Right lobe of liver (tissue), 4 donors: ENCODE measurements at regions not wholly inside any gene's neighbourhood (a gene's known extent, or its start where the extent isn't known, plus 50 kb on each side); places are given as distances from the start of the nearest gene placed in this dataset.

Experiments used
- POLR2A ChIP-seq: fragments of 450-650 bp; IDR thresholded peaks from one replicate; pipeline ENCODE4 v1.6.1; 2017; ENCODE audit warnings: antibody characterized with exemption, mild to moderate bottlenecking
- TF ChIP-seq, protein P1 (sequence below), 4 donors: fragments of 200-600 bp in 3 of 4; fragments of 450-650 bp in 1 of 4; IDR thresholded peaks; one replicate each; pipeline versions ENCODE4 v1.5.1 to v1.8.0; 2016 to 2022; ENCODE audit warnings: antibody characterized with exemption in 4 of 4, mild to moderate bottlenecking in 2 of 4
- donor health status: DM: no; HTN: no; CAD: no.
- donor health status: DM: no; HTN: no; CAD: no.
- donor health status: DM: no; HTN: yes; CAD: no.

DNA sequence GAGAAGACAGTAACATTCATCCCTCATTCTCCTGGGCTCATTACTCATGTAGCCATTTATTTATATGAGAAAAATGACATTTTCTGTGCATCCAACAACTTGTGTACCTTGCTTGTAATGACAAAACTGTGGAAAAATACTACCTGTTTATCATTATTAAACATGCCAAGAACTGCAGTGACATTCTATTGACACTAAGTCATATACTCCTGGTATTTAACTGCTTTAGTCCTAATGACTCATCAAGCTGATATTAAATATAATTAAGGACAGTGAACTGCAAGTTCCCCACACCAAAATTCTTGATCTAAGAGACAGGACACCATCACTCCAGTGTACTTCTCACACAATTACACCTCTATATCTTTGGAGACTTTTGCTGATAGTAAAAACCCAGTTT is 1328.7 kb upstream of the RAG2 start:
- TF ChIP-seq, protein P1, sequence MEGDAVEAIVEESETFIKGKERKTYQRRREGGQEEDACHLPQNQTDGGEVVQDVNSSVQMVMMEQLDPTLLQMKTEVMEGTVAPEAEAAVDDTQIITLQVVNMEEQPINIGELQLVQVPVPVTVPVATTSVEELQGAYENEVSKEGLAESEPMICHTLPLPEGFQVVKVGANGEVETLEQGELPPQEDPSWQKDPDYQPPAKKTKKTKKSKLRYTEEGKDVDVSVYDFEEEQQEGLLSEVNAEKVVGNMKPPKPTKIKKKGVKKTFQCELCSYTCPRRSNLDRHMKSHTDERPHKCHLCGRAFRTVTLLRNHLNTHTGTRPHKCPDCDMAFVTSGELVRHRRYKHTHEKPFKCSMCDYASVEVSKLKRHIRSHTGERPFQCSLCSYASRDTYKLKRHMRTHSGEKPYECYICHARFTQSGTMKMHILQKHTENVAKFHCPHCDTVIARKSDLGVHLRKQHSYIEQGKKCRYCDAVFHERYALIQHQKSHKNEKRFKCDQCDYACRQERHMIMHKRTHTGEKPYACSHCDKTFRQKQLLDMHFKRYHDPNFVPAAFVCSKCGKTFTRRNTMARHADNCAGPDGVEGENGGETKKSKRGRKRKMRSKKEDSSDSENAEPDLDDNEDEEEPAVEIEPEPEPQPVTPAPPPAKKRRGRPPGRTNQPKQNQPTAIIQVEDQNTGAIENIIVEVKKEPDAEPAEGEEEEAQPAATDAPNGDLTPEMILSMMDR (IDR thresholded peaks at IDR 0.05): no peak
- TF ChIP-seq POLR2A: no peak
